Ascending aorta (tissue), 2 donors: ENCODE measurements at regions not wholly inside any gene's neighbourhood (a gene's known extent, or its start where the extent isn't known, plus 50 kb on each side); places are given as distances from the start of the nearest gene placed in this dataset.

Experiments used
- DNase-seq, 2 donors: peaks; one replicate each; pipeline ENCODE4 v3.0.0-alpha.2; 2019; ENCODE audit warnings: low spot score in 2 of 2
- H3K27ac ChIP-seq, 2 donors: fragments of 200-600 bp; sonication (generic); one replicate each; pipeline ENCODE4 v1.5.1; 2016 to 2017; ENCODE audit warnings: mild to moderate bottlenecking in 1 of 2
- H3K27me3 ChIP-seq: fragments of 200-600 bp; sonication (generic); one replicate; pipeline ENCODE4 v1.5.1; 2017
- H3K36me3 ChIP-seq, 2 donors: fragments of 200-600 bp; sonication (generic); one replicate each; pipeline ENCODE4 v1.5.1; 2016
- H3K4me1 ChIP-seq, 2 donors: fragments of 200-600 bp; sonication (generic); one replicate each; pipeline ENCODE4 v1.5.1; 2016 to 2017; ENCODE audit warnings: mild to moderate bottlenecking in 1 of 2
- H3K4me3 ChIP-seq, 2 donors: fragments of 200-600 bp; sonication (generic); one replicate each; pipeline ENCODE4 v1.5.1; 2016 to 2017; ENCODE audit warnings: mild to moderate bottlenecking in 1 of 2
- H3K9me3 ChIP-seq, 2 donors: fragments of 200-600 bp; sonication (generic); one replicate each; pipeline ENCODE4 v1.5.1; 2016
- CTCF ChIP-seq, 3 experiments: fragments of 200-600 bp in 2 of 3; fragments of 450-650 bp in 1 of 3; sonication (generic) in 2 of 3; IDR thresholded peaks; one replicate each; pipeline ENCODE4 v1.5.1; 2016 to 2019; ENCODE audit warnings: antibody characterized with exemption in 3 of 3, mild to moderate bottlenecking in 1 of 3, moderate library complexity in 1 of 3
- intact Hi-C: fragments of 100-400 bp; cut with DNase I; formaldehyde crosslinking; loops from one replicate; pipeline ENCODE4 v1.15.1; 2023

- Histone ChIP-seq H3K9me3 (no peaks in the 10 kb centered on the region), H3K27ac (no peak overlapping the region), H3K4me1 (no peaks in the 10 kb centered on the region), H3K4me3 (no peak overlapping the region), H3K27me3 (no peaks in the 10 kb centered on the region), H3K36me3 (no peaks in the 10 kb centered on the region)
- intact Hi-C loops = no loop called here
- no peak for DNase-seq
- no peak for TF ChIP-seq CTCF (IDR thresholded peaks at IDR 0.05)
Measured at GRCh38 chr22:47622541-47622940, 860.1 kb downstream of the TBC1D22A start.

GRCh38 chr22:47621253-47621652, 858.8 kb downstream of the TBC1D22A start:
- intact Hi-C loops = no loop called here
- H3K4me3 ChIP-seq = no peak overlapping the region
- H3K27ac ChIP-seq = no peak overlapping the region
- H3K27me3 ChIP-seq = no peaks in the 10 kb centered on the region
- no peaks in the 10 kb centered on the region for H3K4me1 ChIP-seq
- no peaks in the 10 kb centered on the region for H3K9me3 ChIP-seq
- no peaks in the 10 kb centered on the region for H3K36me3 ChIP-seq
- TF ChIP-seq CTCF (IDR thresholded peaks at IDR 0.05) = no peak
- DNase-seq = no peak

DNA sequence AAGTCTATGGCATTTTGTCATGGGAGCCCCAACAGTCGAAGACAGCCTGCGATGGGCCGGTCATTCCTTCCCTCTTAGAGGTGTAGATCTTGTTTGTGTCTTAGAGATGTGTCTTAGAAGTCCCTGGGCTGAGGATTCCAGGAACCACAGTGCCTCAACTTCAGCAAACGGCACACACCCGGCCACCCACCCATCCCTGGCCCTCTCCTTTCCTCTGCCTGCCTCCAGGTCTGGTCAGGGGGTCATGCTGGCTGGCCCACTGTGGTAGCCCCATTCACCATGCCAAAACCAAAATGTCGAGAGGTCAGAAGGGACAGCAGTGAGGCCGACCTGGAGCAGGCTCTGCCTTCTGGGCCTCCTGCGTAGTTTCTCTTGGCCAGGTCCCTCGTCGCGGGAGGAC, 857.9 kb downstream of the TBC1D22A start:
- H3K36me3 ChIP-seq = no peaks in the 10 kb centered on the region
- no peak for TF ChIP-seq CTCF (IDR thresholded peaks at IDR 0.05)
- intact Hi-C loops = no loop called here
- H3K27ac ChIP-seq = no peak overlapping the region
- H3K4me1 ChIP-seq = no peaks in the 10 kb centered on the region
- H3K9me3 ChIP-seq = no peaks in the 10 kb centered on the region
- no peak overlapping the region for H3K4me3 ChIP-seq
- no peak for DNase-seq
- no peaks in the 10 kb centered on the region for H3K27me3 ChIP-seq

GRCh38 chr22:47619631-47620030, 857.2 kb downstream of the TBC1D22A start:
- no peaks in the 10 kb centered on the region for H3K9me3 ChIP-seq
- H3K4me1 ChIP-seq = no peaks in the 10 kb centered on the region
- no peak for TF ChIP-seq CTCF (IDR thresholded peaks at IDR 0.05)
- no peaks in the 10 kb centered on the region for H3K27me3 ChIP-seq
- DNase-seq = peak in 1 of 2 donors; percentile 25
- intact Hi-C loops = no loop called here
- H3K27ac ChIP-seq = no peak overlapping the region
- H3K36me3 ChIP-seq = no peaks in the 10 kb centered on the region
- H3K4me3 ChIP-seq = no peak overlapping the region

DNA sequence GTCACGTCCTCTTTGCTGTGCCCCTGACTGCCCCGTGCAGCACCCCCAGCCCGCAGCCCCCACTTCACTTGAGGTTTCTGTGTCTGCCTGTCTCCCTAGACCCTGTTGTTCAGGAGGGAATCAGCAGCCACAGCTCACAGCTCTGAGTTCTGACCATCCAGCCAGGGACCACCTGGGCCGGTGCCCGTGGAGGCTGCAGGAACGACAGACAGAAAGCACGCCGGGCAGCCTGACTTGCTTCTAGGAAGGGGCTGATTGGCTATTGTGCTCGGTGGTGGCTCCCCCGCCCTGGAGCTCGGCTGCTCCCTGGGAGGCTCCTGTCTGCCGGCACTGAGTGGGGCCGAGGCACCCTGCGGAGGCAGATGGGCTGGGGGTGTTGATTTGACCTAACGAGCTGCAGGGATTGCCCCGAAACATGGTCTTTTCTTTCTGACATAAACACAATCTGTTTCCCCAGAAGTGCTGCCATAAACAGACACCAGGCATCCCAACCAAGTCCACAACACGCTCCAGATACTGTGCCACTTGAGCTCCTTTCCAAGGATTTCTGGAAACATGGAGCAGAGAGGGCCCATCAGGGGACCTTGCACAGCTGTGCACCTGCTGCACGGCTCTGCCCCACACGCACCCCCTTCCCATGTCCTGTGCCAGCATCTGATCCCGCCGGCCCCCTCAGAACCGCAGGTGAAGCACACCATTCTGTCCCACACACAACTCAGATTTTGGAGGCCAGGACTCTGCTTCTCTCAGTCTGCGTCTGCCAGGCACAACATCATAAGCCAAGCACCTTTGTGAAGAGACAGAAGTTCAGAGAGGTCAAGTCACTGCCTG, 855.9 kb downstream of the TBC1D22A start:
- Histone ChIP-seq H3K9me3 (no peaks in the 10 kb centered on the region), H3K27ac (no peak overlapping the region), H3K36me3 (no peaks in the 10 kb centered on the region), H3K4me1 (no peaks in the 10 kb centered on the region), H3K4me3 (no peak overlapping the region), H3K27me3 (no peaks in the 10 kb centered on the region)
- intact Hi-C loops = no loop called here
- TF ChIP-seq CTCF (IDR thresholded peaks at IDR 0.05) = no peak
- DNase-seq = peak in 1 of 2 donors; percentile 40
